Fibroblast of lung (primary cell): ENCODE measurements at regions not wholly inside any gene's neighbourhood (a gene's known extent, or its start where the extent isn't known, plus 50 kb on each side); places are given as distances from the start of the nearest gene placed in this dataset.

ENCODE experiments used
- DNase-seq, 2 donors: peaks; one replicate each; pipeline versions ENCODE4 v3.0.0 to v3.0.0-alpha.2; 2010; ENCODE audit warnings: low read depth in 2 of 2
- H2AFZ ChIP-seq: 2 replicates; pipeline ENCODE4 v1.5.1; 2012; ENCODE audit warnings: low read length, control low read depth, inconsistent platforms
- H3K27ac ChIP-seq: 2 replicates; pipeline ENCODE4 v1.5.1; 2011; ENCODE audit warnings: low read length, control low read depth; ENCODE audit not compliant: insufficient read depth
- H3K27me3 ChIP-seq: 2 replicates; pipeline ENCODE4 v1.5.1; 2011; ENCODE audit warnings: mild to moderate bottlenecking, low read length; ENCODE audit not compliant: control insufficient read depth, insufficient read depth
- H3K36me3 ChIP-seq: 2 replicates; pipeline ENCODE4 v1.5.1; 2011; ENCODE audit warnings: low read length; ENCODE audit not compliant: control insufficient read depth, insufficient read depth
- H3K4me1 ChIP-seq: 2 replicates; pipeline ENCODE4 v1.5.1; 2011; ENCODE audit warnings: low read length; ENCODE audit not compliant: control insufficient read depth, insufficient read depth; ENCODE audit errors: extremely low read depth
- H3K4me2 ChIP-seq: 2 replicates; pipeline ENCODE4 v1.5.1; 2011; ENCODE audit warnings: low read length, control low read depth; ENCODE audit not compliant: insufficient read depth; ENCODE audit errors: extremely low read depth
- H3K4me3 ChIP-seq, 4 experiments: fragments of 200-600 bp in 1 of 4; sonication (generic) in 1 of 4; replicated peaks in 1 of 4; 2 replicates each; pipeline ENCODE4 v1.5.1; 2011 to 2016; ENCODE audit warnings: low read length in 4 of 4, low read depth in 3 of 4, mild to moderate bottlenecking in 3 of 4, control low read depth in 2 of 4, inconsistent platforms in 1 of 4, mixed read lengths in 1 of 4; ENCODE audit not compliant: insufficient read depth in 1 of 4; ENCODE audit errors: control extremely low read depth in 1 of 4
- H3K79me2 ChIP-seq: 2 replicates; pipeline ENCODE4 v1.5.1; 2012; ENCODE audit warnings: mild to moderate bottlenecking, low read length, inconsistent platforms; ENCODE audit not compliant: control insufficient read depth, insufficient read depth
- H3K9ac ChIP-seq: 2 replicates; pipeline ENCODE4 v1.5.1; 2011; ENCODE audit warnings: mild to moderate bottlenecking, low read length, control low read depth; ENCODE audit not compliant: insufficient read depth
- H3K9me3 ChIP-seq: 2 replicates; pipeline ENCODE4 v1.5.1; 2012; ENCODE audit warnings: low read depth, low read length; ENCODE audit not compliant: control insufficient read depth, insufficient read depth
- H4K20me1 ChIP-seq: 2 replicates; pipeline ENCODE4 v1.5.1; 2011; ENCODE audit warnings: low read length; ENCODE audit not compliant: control insufficient read depth, insufficient read depth; ENCODE audit errors: extremely low read depth
- EZH2 ChIP-seq: IDR thresholded peaks from 2 replicates; pipeline ENCODE4 v1.5.1; 2012; ENCODE audit warnings: low read length, control low read depth, mild to moderate bottlenecking; ENCODE audit errors: missing control alignments
- TF ChIP-seq, protein P1 (sequence below), 2 donors: IDR thresholded peaks in 1 of 2; conservative IDR thresholded peaks in 1 of 2; 1 replicate in 1 of 2; 2 replicates in 1 of 2; pipeline ENCODE4 v1.5.1; 2011 to 2012; ENCODE audit warnings: low read length in 2 of 2, control low read depth in 1 of 2, inconsistent platforms in 1 of 2, low read depth in 1 of 2, mild to moderate bottlenecking in 1 of 2

DNA sequence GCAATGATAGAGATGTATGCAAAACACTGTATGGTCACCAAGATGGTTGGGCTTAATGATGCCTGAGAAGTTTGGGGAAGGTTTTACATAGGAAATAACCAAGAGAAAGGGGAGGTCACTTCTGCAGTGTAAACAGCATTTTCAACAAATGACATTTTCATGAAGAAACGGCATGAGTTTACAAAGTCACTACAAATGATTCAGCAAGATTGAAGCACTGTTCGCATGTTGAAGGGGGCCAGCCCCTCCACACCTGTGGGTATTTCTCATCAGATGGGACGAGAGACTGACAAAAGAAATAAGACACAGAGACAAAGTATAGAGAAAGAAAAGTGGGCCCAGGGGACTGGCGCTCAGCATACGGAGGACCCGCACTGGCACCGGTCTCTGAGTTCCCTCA, 234.1 kb upstream of the POGK start:
- no peak overlapping the region for H3K4me2 ChIP-seq

DNA sequence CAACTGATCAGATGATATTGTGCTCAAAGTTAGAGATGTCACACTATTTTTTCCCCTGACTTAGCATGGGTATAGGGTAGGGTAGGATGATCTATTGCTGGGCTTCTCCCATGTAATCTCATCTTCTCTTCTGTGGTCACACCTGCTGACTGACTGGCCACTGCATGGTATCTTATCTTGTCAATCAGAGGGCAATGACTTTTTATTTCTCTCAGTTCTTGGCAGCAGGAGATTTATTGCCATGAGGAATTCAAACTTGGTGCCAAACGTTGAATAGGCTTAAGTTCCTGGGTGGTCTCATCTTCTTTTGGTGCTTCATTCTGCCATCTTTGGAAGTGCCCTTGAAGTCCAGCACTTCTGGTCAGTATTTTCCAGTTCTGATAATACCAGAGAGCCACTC, 226.4 kb upstream of the POGK start:
- no peak for DNase-seq
- no peak overlapping the region for H3K4me2 ChIP-seq
- no peaks in the 10 kb centered on the region for H3K36me3 ChIP-seq
- no peak overlapping the region for H2AFZ ChIP-seq
- H3K27ac ChIP-seq: no peak overlapping the region
- no peak overlapping the region for H3K9ac ChIP-seq
- H3K79me2 ChIP-seq: no peaks in the 10 kb centered on the region
- H3K9me3 ChIP-seq: no peaks in the 10 kb centered on the region
- H3K4me1 ChIP-seq: no peaks in the 10 kb centered on the region
- no peaks in the 10 kb centered on the region for H3K27me3 ChIP-seq
- no peak overlapping the region for H3K4me3 ChIP-seq
- H4K20me1 ChIP-seq: no peaks in the 10 kb centered on the region
- TF ChIP-seq, protein P1, sequence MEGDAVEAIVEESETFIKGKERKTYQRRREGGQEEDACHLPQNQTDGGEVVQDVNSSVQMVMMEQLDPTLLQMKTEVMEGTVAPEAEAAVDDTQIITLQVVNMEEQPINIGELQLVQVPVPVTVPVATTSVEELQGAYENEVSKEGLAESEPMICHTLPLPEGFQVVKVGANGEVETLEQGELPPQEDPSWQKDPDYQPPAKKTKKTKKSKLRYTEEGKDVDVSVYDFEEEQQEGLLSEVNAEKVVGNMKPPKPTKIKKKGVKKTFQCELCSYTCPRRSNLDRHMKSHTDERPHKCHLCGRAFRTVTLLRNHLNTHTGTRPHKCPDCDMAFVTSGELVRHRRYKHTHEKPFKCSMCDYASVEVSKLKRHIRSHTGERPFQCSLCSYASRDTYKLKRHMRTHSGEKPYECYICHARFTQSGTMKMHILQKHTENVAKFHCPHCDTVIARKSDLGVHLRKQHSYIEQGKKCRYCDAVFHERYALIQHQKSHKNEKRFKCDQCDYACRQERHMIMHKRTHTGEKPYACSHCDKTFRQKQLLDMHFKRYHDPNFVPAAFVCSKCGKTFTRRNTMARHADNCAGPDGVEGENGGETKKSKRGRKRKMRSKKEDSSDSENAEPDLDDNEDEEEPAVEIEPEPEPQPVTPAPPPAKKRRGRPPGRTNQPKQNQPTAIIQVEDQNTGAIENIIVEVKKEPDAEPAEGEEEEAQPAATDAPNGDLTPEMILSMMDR (conservative IDR thresholded peaks at IDR 0.05 in 1 of 2, IDR thresholded peaks at IDR 0.05 in 1 of 2; ENCODE audit: low read depth in 1 of 2, low read length in 2 of 2): no peak

More for the DNA sequence above, 234.1 kb upstream of the POGK start:
- Histone ChIP-seq H4K20me1 (no peaks in the 10 kb centered on the region), H3K4me3 (no peak overlapping the region), H3K9me3 (no peaks in the 10 kb centered on the region), H3K36me3 (no peaks in the 10 kb centered on the region), H3K9ac (no peak overlapping the region), H3K79me2 (no peaks in the 10 kb centered on the region), H2AFZ (no peak overlapping the region), H3K27me3 (no peaks in the 10 kb centered on the region), H3K4me1 (no peaks in the 10 kb centered on the region), H3K27ac (no peak overlapping the region)
- no peak for DNase-seq
- TF ChIP-seq, protein P1 (conservative IDR thresholded peaks at IDR 0.05 in 1 of 2, IDR thresholded peaks at IDR 0.05 in 1 of 2; ENCODE audit: low read depth in 1 of 2, low read length in 2 of 2): no peak
- TF ChIP-seq EZH2: no peak

DNA sequence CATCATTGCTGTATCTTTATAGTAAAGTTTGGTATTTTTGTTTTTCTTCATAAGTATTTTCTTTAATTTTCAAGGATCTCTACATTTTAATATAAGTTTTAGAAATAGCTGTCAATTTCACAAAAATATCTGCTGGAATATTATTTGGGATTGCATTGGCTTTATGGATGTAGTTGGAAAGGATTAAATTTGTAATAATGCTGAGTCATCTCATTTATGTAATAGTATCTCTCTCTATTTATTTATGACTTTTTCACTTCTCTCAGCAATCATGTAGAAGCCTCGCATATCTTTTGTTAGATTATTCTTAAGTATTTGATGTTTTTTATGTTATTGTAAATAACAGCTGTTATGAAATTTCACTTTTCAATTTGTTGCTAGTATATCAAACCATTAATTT, 223.1 kb upstream of the POGK start:
- TF ChIP-seq, protein P1 (conservative IDR thresholded peaks at IDR 0.05 in 1 of 2, IDR thresholded peaks at IDR 0.05 in 1 of 2; ENCODE audit: low read depth in 1 of 2, low read length in 2 of 2): no peak
- no peak for TF ChIP-seq EZH2
- no peaks in the 10 kb centered on the region for H3K27me3 ChIP-seq

More for the DNA sequence above, 223.1 kb upstream of the POGK start:
- Histone ChIP-seq H3K4me3 (no peak overlapping the region), H3K4me1 (no peaks in the 10 kb centered on the region), H3K4me2 (no peak overlapping the region), H2AFZ (no peak overlapping the region), H3K36me3 (no peaks in the 10 kb centered on the region), H3K79me2 (no peaks in the 10 kb centered on the region), H3K9ac (no peak overlapping the region), H3K27ac (no peak overlapping the region), H3K9me3 (no peaks in the 10 kb centered on the region), H4K20me1 (no peaks in the 10 kb centered on the region)
- no peak for DNase-seq
